NB4 (cell line): ENCODE measurements at regions not wholly inside any gene's neighbourhood (a gene's known extent, or its start where the extent isn't known, plus 50 kb on each side); places are given as distances from the start of the nearest gene placed in this dataset.

ENCODE experiments used
- MYC ChIP-seq: IDR thresholded peaks from 2 replicates; pipeline ENCODE4 v1.6.1; 2011; ENCODE audit warnings: low read depth, low read length
- POLR2A ChIP-seq: IDR thresholded peaks from 2 replicates; pipeline ENCODE4 v1.6.1; 2011; ENCODE audit warnings: mild to moderate bottlenecking; ENCODE audit not compliant: insufficient read length; ENCODE audit errors: extremely low read depth
- TF ChIP-seq, protein P1 (sequence below): IDR thresholded peaks from one replicate; pipeline ENCODE4 v1.5.1; 2012; ENCODE audit warnings: low read depth, low read length

GRCh38 chr7:68185631-68186456 lies 1189.2 kb downstream of the TYW1 start:
- TF ChIP-seq, protein P1, sequence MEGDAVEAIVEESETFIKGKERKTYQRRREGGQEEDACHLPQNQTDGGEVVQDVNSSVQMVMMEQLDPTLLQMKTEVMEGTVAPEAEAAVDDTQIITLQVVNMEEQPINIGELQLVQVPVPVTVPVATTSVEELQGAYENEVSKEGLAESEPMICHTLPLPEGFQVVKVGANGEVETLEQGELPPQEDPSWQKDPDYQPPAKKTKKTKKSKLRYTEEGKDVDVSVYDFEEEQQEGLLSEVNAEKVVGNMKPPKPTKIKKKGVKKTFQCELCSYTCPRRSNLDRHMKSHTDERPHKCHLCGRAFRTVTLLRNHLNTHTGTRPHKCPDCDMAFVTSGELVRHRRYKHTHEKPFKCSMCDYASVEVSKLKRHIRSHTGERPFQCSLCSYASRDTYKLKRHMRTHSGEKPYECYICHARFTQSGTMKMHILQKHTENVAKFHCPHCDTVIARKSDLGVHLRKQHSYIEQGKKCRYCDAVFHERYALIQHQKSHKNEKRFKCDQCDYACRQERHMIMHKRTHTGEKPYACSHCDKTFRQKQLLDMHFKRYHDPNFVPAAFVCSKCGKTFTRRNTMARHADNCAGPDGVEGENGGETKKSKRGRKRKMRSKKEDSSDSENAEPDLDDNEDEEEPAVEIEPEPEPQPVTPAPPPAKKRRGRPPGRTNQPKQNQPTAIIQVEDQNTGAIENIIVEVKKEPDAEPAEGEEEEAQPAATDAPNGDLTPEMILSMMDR = no peak
- TF ChIP-seq MYC (no peak), POLR2A (no peak)
